ENCODE measurements at regions not wholly inside any gene's neighbourhood (a gene's known extent, or its start where the extent isn't known, plus 50 kb on each side); places are given as distances from the start of the nearest gene placed in this dataset.
A peak's percentile ranks its signal among the peaks of the same experiment; 100 is the strongest.

DNA sequence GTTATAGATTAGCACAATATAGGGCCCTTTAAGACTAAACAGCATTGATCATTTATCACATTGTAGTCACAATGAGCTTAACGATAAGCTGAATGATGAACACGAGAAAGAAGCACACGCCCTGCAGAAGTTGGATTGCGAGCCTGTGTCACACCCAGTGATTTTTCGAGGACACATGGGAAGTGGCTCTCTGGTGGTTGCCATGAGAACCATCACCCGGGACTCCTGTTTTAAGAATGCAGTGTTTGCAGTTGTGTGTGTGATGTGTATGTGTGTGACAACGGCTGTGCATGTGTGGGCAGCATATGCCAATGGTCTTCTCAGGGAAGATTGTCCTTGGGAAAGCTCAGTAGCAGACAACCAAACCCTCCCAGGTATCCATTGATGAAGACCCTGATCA is 69.2 kb downstream of the PDCL3 start:
- no peak overlapping the region for H2AFZ ChIP-seq (ENCODE audit: low read length)
- no peak for TF ChIP-seq CTCF (IDR thresholded peaks at IDR 0.05; ENCODE audit: extremely low read depth, low read depth, low read length)
- H3K27me3 ChIP-seq (ENCODE audit: insufficient read depth, low read length) = peaks cover 22% of the 10 kb centered on the region

DNA sequence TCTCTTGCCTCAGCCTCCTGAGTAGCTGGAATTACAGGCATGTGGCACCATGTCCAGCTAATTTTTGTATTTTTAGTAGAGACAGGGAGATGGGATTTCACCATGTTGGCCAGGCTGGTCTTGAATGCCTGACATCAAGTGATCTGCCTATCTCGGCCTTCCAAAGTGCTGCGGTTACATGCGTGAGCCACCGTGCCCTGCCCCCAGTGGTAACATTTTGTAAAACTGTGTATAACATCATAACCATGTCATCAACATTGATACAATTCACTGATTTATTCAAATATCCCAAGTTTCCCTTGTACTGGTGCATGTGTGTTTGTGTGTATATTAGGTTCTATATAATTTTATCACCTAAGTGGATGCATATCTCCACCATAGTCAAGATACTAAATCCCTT is 70.0 kb downstream of the PDCL3 start:
- TF ChIP-seq CTCF (IDR thresholded peaks at IDR 0.05; ENCODE audit: extremely low read depth, low read depth, low read length) = no peak
- no peaks in the 10 kb centered on the region for H3K79me2 ChIP-seq (ENCODE audit: insufficient read depth, low read length)
- H2AFZ ChIP-seq (ENCODE audit: low read length) = no peak overlapping the region
- H3K27me3 ChIP-seq (ENCODE audit: insufficient read depth, low read length) = peaks cover 19% of the 10 kb centered on the region
- H3K9me3 ChIP-seq (ENCODE audit: low read depth, low read length) = no peaks in the 10 kb centered on the region
- no peaks in the 10 kb centered on the region for H4K20me1 ChIP-seq (ENCODE audit: insufficient read depth, low read length)
- no peaks in the 10 kb centered on the region for H3K36me3 ChIP-seq (ENCODE audit: insufficient read depth, low read length)
- no peak overlapping the region for H3K27ac ChIP-seq (ENCODE audit: low read depth, low read length)
- H3K4me3 ChIP-seq (ENCODE audit: insufficient read depth, low read length) = no peak overlapping the region
- H3K4me2 ChIP-seq (ENCODE audit: insufficient read depth, low read length) = no peak overlapping the region
- no peaks in the 10 kb centered on the region for H3K4me1 ChIP-seq (ENCODE audit: insufficient read depth, low read length)
- no peak for DNase-seq (ENCODE audit: insufficient read length, low spot score, missing footprints)

More for the DNA sequence above, 69.2 kb downstream of the PDCL3 start:
- Histone ChIP-seq H3K9me3 (ENCODE audit: low read depth, low read length) (no peaks in the 10 kb centered on the region), H4K20me1 (ENCODE audit: insufficient read depth, low read length) (no peaks in the 10 kb centered on the region), H3K4me2 (ENCODE audit: insufficient read depth, low read length) (no peak overlapping the region), H3K79me2 (ENCODE audit: insufficient read depth, low read length) (no peaks in the 10 kb centered on the region), H3K27ac (ENCODE audit: low read depth, low read length) (no peak overlapping the region), H3K4me1 (ENCODE audit: insufficient read depth, low read length) (no peaks in the 10 kb centered on the region), H3K4me3 (ENCODE audit: insufficient read depth, low read length) (no peak overlapping the region), H3K36me3 (ENCODE audit: insufficient read depth, low read length) (no peaks in the 10 kb centered on the region)
- no peak for DNase-seq (ENCODE audit: insufficient read length, low spot score, missing footprints)

GRCh38 chr2:100639588-100640390 is 77.0 kb downstream of the PDCL3 start:
- Histone ChIP-seq H3K4me3 (ENCODE audit: insufficient read depth, low read length) (no peak overlapping the region), H3K27ac (ENCODE audit: low read depth, low read length) (no peak overlapping the region), H2AFZ (ENCODE audit: low read length) (no peak overlapping the region), H3K36me3 (ENCODE audit: insufficient read depth, low read length) (no peaks in the 10 kb centered on the region), H3K79me2 (ENCODE audit: insufficient read depth, low read length) (no peaks in the 10 kb centered on the region), H3K4me1 (ENCODE audit: insufficient read depth, low read length) (no peaks in the 10 kb centered on the region), H3K27me3 (ENCODE audit: insufficient read depth, low read length) (peaks cover 40% of the 10 kb centered on the region), H4K20me1 (ENCODE audit: insufficient read depth, low read length) (no peaks in the 10 kb centered on the region), H3K9me3 (ENCODE audit: low read depth, low read length) (no peaks in the 10 kb centered on the region), H3K4me2 (ENCODE audit: insufficient read depth, low read length) (no peak overlapping the region)
- TF ChIP-seq CTCF (IDR thresholded peaks at IDR 0.05; ENCODE audit: extremely low read depth, low read depth, low read length) = no peak
- DNase-seq (ENCODE audit: insufficient read length, low spot score, missing footprints) = peak; percentile 62

DNA sequence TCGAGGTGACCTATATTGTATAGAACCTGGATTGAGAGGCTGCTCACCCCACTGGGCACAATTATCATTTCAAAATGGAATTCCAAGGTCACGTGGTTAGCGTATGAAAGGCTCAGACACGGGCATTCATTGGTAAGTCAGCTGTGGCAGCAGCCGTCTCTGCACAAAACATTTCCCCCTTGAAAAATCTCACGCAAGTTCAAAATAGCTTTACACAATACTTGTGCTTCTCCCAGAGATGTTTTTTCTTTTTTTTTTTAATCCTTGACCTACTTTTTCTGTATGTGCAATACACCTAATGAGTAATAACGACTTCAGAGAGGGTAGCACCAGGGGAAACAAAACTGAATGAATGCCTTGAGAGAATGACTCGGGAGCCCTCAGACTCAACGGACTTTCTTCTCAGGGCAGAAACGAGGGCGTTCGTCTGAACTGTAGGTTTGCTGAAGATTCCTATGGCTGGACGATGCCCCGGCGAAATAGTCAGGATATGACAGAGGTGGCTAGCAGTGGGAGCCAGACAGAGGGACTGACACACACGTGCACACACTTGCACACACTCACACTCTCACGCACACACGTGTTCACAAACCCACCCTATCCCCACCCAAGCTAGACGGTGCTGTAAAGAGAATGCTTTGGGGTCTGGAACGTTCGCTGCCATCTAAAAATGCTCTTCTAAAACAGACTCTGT is 77.8 kb downstream of the PDCL3 start:
- no peak for TF ChIP-seq CTCF (IDR thresholded peaks at IDR 0.05; ENCODE audit: extremely low read depth, low read depth, low read length)
- Histone ChIP-seq H3K27ac (ENCODE audit: low read depth, low read length) (no peak overlapping the region), H3K27me3 (ENCODE audit: insufficient read depth, low read length) (peaks cover 40% of the 10 kb centered on the region), H3K4me3 (ENCODE audit: insufficient read depth, low read length) (no peak overlapping the region), H2AFZ (ENCODE audit: low read length) (peak overlapping the region; percentile 53), H3K36me3 (ENCODE audit: insufficient read depth, low read length) (no peaks in the 10 kb centered on the region), H3K9me3 (ENCODE audit: low read depth, low read length) (no peaks in the 10 kb centered on the region), H3K4me1 (ENCODE audit: insufficient read depth, low read length) (no peaks in the 10 kb centered on the region), H4K20me1 (ENCODE audit: insufficient read depth, low read length) (no peaks in the 10 kb centered on the region), H3K79me2 (ENCODE audit: insufficient read depth, low read length) (no peaks in the 10 kb centered on the region), H3K4me2 (ENCODE audit: insufficient read depth, low read length) (no peak overlapping the region)
- DNase-seq (ENCODE audit: insufficient read length, low spot score, missing footprints) = no peak

Measured in osteoblast (primary cell).